BE2C (cell line): ENCODE measurements at regions not wholly inside any gene's neighbourhood (a gene's known extent, or its start where the extent isn't known, plus 50 kb on each side); places are given as distances from the start of the nearest gene placed in this dataset.

Experiments
- DNase-seq: peaks from one replicate; pipeline ENCODE4 v3.0.0-alpha.2; 2020
- H3K27me3 ChIP-seq: fragments of 250-450 bp; sonication (Bioruptor Pico); 2 replicates; pipeline ENCODE4 v1.5.1; 2020; ENCODE audit warnings: mild to moderate bottlenecking
- H3K36me3 ChIP-seq: fragments of 250-450 bp; sonication (Bioruptor Pico); 2 replicates; pipeline ENCODE4 v1.5.1; 2020; ENCODE audit warnings: mild to moderate bottlenecking
- H3K4me1 ChIP-seq: fragments of 250-450 bp; sonication (Bioruptor Pico); 2 replicates; pipeline ENCODE4 v1.5.1; 2020
- H3K4me3 ChIP-seq: 2 replicates; pipeline ENCODE4 v1.5.1; 2011; ENCODE audit warnings: low read depth, low read length
- H3K9me3 ChIP-seq: fragments of 250-450 bp; sonication (Bioruptor Pico); 2 replicates; pipeline ENCODE4 v1.5.1; 2020
- TF ChIP-seq, protein P1 (sequence below): IDR thresholded peaks from 2 replicates; pipeline ENCODE4 v1.5.1; 2012; ENCODE audit warnings: mild to moderate bottlenecking, low read depth, low read length

DNA sequence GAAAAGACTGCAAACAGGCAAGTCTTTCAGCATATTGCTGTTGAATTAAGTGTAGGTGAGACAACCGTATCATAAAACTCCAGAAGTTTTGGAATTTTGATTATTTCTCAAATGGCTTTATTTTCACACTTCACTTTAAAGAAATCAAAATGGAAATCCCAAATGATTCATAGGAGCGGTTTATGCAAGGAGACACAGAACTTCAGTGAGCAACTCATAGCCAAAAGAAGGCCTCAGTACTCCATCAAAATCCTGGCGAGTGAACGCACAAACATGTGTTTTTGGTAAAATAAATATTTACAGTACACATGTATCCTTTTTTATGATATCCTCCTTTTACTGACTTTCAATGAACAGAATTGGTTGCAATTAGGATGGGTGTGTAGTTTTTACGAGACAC, 140.4 kb upstream of the APCDD1 start:
- no peaks in the 10 kb centered on the region for H3K36me3 ChIP-seq
- H3K27me3 ChIP-seq = no peaks in the 10 kb centered on the region
- H3K4me1 ChIP-seq = no peaks in the 10 kb centered on the region
- TF ChIP-seq, protein P1, sequence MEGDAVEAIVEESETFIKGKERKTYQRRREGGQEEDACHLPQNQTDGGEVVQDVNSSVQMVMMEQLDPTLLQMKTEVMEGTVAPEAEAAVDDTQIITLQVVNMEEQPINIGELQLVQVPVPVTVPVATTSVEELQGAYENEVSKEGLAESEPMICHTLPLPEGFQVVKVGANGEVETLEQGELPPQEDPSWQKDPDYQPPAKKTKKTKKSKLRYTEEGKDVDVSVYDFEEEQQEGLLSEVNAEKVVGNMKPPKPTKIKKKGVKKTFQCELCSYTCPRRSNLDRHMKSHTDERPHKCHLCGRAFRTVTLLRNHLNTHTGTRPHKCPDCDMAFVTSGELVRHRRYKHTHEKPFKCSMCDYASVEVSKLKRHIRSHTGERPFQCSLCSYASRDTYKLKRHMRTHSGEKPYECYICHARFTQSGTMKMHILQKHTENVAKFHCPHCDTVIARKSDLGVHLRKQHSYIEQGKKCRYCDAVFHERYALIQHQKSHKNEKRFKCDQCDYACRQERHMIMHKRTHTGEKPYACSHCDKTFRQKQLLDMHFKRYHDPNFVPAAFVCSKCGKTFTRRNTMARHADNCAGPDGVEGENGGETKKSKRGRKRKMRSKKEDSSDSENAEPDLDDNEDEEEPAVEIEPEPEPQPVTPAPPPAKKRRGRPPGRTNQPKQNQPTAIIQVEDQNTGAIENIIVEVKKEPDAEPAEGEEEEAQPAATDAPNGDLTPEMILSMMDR = no peak
- DNase-seq = no peak
- H3K4me3 ChIP-seq = no peak overlapping the region
- H3K9me3 ChIP-seq = no peaks in the 10 kb centered on the region

DNA sequence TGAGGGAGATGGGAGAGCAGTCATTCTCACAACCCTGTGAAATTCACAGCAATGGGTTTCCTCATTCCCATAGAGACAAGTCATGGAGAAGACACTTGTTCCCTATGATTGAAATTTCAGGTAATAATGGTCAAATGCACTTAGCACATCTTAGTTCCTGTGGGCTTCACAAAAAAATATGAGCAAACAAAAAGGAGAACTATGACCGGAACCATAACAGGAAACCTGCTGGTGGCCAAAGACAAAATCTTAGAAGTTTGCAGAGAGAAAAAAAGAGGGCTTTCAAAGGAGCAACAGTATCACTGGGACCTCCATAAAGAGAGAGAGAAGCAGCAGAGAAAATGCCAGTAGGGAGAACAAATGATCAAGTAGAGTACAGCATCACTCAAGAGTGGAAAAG, 138.9 kb upstream of the APCDD1 start:
- no peaks in the 10 kb centered on the region for H3K9me3 ChIP-seq
- no peaks in the 10 kb centered on the region for H3K27me3 ChIP-seq
- DNase-seq = no peak
- no peaks in the 10 kb centered on the region for H3K36me3 ChIP-seq
- TF ChIP-seq, protein P1 = no peak
- H3K4me3 ChIP-seq = no peak overlapping the region
- no peaks in the 10 kb centered on the region for H3K4me1 ChIP-seq

DNA sequence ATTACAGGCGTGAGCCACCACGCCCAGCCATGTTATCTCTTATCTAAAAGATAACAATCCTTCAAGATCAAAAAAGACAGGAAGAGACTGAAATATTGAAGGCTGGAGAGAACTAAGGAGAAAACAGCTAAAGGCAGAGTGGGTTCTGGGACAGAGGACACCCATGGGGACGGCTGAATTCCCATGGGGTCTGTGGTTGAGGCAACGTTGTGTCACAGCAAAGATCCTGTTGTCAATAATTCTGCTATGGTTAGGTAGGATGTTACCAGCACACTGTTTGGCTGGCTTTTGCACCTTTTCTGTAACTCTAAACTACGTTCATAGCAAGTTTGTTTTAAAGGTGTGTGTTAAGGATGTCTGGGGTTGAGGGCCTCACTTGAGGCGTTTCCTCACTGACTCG, 137.7 kb upstream of the APCDD1 start:
- no peaks in the 10 kb centered on the region for H3K4me1 ChIP-seq
- no peaks in the 10 kb centered on the region for H3K36me3 ChIP-seq
- no peaks in the 10 kb centered on the region for H3K9me3 ChIP-seq

DNA sequence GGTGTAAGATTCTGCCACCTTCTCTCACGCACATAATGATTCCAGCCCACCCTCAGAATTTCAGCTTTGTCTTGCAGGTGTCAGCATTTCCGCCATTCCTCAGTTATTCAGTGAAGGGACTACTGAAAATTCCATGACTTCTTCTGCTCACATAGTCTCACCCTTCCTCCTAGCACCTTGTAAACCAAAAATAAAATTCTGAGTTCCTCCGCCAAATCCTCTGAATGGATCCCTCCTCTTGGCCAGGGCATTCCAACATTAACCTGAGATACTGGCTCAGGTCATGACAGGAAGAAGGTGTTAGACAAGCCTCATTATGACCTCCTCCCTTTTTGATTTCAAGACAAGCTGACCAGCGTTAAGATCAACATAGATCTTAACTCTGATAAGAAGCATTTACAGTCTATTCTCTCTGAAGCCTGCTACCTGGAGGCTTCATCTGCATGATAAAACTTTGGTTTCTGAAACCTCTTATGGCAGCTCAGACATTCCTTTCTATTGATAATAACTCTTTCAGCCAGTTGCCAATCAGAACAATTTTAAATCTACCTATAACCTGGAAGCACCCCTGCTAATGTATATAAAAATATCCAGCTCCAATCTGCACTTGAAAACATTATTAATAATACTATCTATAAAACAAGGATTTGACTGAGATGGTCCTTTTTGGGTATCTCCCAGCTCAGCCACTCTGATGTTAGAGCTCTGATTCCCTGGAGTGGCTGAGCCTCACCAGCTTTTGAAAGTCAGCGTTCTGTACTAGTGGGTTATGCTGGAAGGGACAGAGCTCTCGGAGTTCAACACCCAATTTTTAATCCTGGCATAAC, 136.4 kb upstream of the APCDD1 start:
- Histone ChIP-seq H3K9me3 (no peaks in the 10 kb centered on the region), H3K4me1 (no peaks in the 10 kb centered on the region), H3K4me3 (no peak overlapping the region), H3K36me3 (no peaks in the 10 kb centered on the region), H3K27me3 (no peaks in the 10 kb centered on the region)
- DNase-seq = no peak
- TF ChIP-seq, protein P1 = no peak

More for the DNA sequence above, 137.7 kb upstream of the APCDD1 start:
- no peak for DNase-seq
- TF ChIP-seq, protein P1 = no peak
- Histone ChIP-seq H3K27me3 (no peaks in the 10 kb centered on the region), H3K4me3 (no peak overlapping the region)

DNA sequence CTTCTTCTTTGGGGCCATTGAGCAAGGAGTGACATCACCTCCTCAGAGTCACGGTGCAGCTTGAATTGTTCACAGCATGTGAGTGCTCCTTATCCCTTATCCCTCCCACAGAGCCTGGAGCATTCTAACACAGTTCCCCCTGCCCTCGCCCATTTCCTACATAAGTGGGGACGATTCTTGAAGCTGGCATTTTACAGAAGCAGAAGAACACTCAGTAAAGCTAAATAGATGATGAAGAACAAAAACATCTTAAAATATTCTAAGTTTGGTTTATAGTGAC, 135.8 kb upstream of the APCDD1 start:
- no peak overlapping the region for H3K4me3 ChIP-seq
- no peaks in the 10 kb centered on the region for H3K9me3 ChIP-seq
- no peaks in the 10 kb centered on the region for H3K4me1 ChIP-seq
- no peaks in the 10 kb centered on the region for H3K27me3 ChIP-seq
- no peak for DNase-seq
- H3K36me3 ChIP-seq = no peaks in the 10 kb centered on the region
- TF ChIP-seq, protein P1 = no peak

- Histone ChIP-seq H3K4me1 (no peaks in the 10 kb centered on the region), H3K36me3 (no peaks in the 10 kb centered on the region), H3K27me3 (no peaks in the 10 kb centered on the region)
Measured at GRCh38 chr18:10319026-10319425, 135.4 kb upstream of the APCDD1 start.

More at GRCh38 chr18:10319026-10319425, 135.4 kb upstream of the APCDD1 start:
- Histone ChIP-seq H3K9me3 (no peaks in the 10 kb centered on the region), H3K4me3 (no peak overlapping the region)
- no peak for DNase-seq
- TF ChIP-seq, protein P1 = no peak
